GM12874 (cell line): ENCODE measurements at regions not wholly inside any gene's neighbourhood (a gene's known extent, or its start where the extent isn't known, plus 50 kb on each side); places are given as distances from the start of the nearest gene placed in this dataset.

Experiments
- CTCF ChIP-seq: IDR thresholded peaks from 2 replicates; pipeline ENCODE4 v1.5.1; 2011; ENCODE audit warnings: low read depth, mild to moderate bottlenecking, control low read depth, low read length, moderate library complexity; ENCODE audit not compliant: insufficient read depth

GRCh38 chr14:97298736-97299135, 501.6 kb downstream of the VRK1 start:
- no peak for TF ChIP-seq CTCF

GRCh38 chr14:97299661-97300060, 502.5 kb downstream of the VRK1 start:
- 0 out of 2 replicates have a peak, but pooled peaks have one; percentile 16 for TF ChIP-seq CTCF

DNA sequence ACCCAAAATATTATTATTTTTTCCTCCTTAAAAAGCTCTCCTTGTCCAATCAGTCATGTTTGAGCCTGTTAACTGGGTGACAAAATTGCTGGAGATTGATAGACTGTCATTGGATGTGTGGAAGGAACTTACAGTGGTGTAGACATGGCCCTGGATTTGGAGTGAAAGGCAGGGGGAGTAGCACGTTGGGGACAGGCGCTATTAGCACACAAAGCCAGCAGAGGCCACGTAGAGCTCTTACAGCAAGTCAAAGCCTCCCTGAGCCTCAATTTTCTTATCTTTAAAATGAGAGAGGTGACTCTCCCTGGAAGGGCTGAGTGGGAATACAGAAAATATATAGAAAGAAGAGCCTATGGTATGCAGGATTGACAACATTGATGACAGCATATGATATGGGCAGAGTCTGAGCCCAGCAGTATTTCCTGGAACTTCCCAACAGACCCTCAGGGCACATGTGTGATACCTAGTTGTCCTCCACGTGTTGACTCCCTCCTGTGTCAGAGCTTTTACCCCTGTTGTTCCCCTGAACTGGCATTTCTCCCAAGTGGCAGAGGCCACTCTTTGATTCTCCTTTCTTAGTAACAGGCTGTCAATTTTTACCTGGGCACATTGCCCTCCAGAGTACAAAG, 504.9 kb downstream of the VRK1 start:
- TF ChIP-seq CTCF, result no peak

- no peak for TF ChIP-seq CTCF
Observed at GRCh38 chr14:97306133-97306759, 509.1 kb downstream of the VRK1 start.

DNA sequence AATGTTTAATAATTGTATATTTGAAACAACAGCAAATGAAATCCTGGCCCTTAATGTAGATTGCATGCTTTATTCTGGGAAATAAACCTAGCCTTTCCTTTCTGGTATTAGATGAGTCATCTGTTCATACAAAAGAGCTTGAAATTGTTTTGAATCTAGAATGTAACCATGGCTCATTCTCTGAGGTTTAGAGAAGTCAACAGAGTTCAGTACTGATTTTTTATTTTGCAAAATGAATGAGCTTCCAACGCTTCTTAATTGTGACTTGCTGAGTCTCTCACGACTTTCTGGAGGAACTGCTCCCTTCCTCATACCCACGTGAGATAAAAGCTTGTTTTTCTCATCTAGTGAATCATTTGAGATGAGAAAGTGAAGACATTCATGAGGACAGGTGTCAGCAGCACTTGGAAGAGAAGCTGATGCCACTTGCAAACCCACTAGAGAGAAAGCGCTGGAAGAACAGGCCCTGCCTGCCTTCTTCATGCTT, 509.6 kb downstream of the VRK1 start:
- no peak for TF ChIP-seq CTCF

- no peak for TF ChIP-seq CTCF
Observed at GRCh38 chr14:97311411-97311810, 514.2 kb downstream of the VRK1 start.

DNA sequence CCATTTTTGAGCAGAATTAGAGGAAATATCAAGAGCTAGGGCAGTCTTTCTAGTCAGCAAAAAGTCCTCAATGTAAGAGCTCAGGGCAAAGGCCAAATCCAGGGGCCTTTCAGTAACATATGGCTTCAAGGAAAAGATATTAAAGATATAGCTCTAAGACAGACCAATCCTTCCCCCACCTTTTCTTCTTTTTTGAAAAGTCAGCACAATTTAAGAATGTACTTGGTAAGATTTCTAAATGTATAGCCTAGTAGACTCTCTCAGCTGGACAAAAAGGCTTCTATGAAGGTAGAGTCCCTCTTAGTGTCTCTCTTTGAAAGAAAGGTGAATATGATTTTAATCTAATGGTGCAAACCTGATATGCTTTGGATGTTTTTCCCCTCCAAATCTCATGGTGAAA, 515.7 kb downstream of the VRK1 start:
- TF ChIP-seq CTCF, result no peak
